HG03064 (cell line): ENCODE measurements at regions not wholly inside any gene's neighbourhood (a gene's known extent, or its start where the extent isn't known, plus 50 kb on each side); places are given as distances from the start of the nearest gene placed in this dataset.

Source experiments
- ATAC-seq: cut with Tn5 transposase; IDR thresholded peaks from one replicate; pipeline ENCODE4 v1.9.1; 2021; ENCODE audit warnings: low read depth; ENCODE audit not compliant: unreplicated experiment

DNA sequence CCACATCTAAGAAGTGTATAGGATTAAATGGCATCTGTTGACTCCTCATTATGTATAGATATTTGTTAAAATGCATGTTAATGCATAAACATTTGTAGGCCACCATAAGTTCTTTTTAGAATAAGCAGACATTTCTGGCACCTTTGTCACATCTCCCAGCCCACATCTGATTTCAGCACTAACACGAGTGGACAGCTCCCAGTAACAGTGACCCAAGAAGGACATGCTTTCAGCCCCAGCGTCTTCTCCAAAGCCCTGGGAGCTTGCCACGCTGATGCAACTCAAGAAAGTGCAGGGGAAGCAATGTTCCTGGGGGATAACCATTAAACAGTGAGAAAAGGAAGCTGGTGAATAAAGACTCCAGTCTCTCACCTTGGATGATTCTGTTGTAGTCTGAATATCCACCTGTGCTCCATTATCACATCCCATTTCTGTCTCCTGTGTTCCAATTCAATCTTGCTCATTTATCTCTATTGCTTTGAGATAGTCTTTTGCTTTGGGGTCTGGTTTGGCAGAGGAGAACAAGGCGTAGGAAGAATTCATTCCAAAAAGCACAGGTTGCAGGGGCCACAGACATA lies 182.6 kb upstream of the THSD7B start:
- ATAC-seq, result no peak

- no peak for ATAC-seq
These were observed 193.0 kb upstream of the THSD7B start for GRCh38 chr2:136572335-136572734.

DNA sequence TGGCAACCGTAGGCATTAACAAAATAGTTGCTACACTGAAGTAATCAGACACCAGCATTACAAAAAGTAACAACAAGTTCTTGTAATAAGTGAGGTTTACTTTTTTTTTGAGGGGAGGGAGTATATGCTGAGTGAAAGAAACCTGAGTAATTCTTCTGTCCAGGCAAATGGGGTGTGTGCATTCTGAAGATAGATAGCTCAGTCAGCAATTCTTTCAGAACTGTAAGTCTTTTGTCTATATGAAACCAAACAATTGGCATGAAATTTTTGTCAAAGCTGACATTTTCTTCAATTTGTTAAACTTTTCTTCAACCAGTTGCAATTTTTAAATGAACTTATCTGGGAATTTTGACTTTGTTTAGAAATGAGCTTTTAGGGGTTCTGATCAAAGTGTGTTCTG lies 208.1 kb upstream of the THSD7B start:
- no peak for ATAC-seq

GRCh38 chr2:136550181-136550580 lies 215.2 kb upstream of the THSD7B start:
- ATAC-seq, result no peak

GRCh38 chr2:136539355-136539754 lies 226.0 kb upstream of the THSD7B start:
- ATAC-seq, result no peak

GRCh38 chr2:136538489-136538888 lies 226.9 kb upstream of the THSD7B start:
- ATAC-seq, result no peak

GRCh38 chr2:136534811-136535210 lies 230.5 kb upstream of the THSD7B start:
- no peak for ATAC-seq

DNA sequence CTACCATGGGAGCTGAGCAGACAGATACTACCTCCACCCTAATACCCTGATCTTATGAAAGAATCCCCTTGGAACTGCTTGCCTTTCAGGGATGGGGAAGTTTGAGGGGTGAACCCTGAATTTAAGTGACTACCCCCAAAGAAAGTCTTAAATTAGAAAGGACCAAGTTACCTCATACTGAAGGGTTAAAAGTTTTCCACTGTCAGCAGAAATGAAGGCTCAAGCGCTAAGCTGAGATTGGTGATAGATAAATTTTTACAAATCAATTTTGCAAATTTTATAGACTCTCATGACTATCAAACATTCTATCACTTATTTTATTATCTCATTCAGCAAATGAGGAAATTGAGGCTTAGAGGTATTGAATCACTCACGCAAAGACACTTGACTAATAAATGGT lies 233.2 kb upstream of the THSD7B start:
- no peak for ATAC-seq

GRCh38 chr2:136531731-136532130 lies 233.6 kb upstream of the THSD7B start:
- ATAC-seq, result no peak

- no peak for ATAC-seq
These were observed 235.2 kb upstream of the THSD7B start for GRCh38 chr2:136530146-136530545.

- no peak for ATAC-seq
These were observed 237.8 kb upstream of the THSD7B start for GRCh38 chr2:136527560-136527959.

GRCh38 chr2:136522724-136523123 lies 242.6 kb upstream of the THSD7B start:
- ATAC-seq, result no peak

- ATAC-seq, result no peak
These were observed 247.6 kb upstream of the THSD7B start for GRCh38 chr2:136517716-136518115.

GRCh38 chr2:136510244-136510643 lies 255.1 kb upstream of the THSD7B start:
- no peak for ATAC-seq

GRCh38 chr2:136505462-136505861 lies 259.9 kb upstream of the THSD7B start:
- no peak for ATAC-seq

DNA sequence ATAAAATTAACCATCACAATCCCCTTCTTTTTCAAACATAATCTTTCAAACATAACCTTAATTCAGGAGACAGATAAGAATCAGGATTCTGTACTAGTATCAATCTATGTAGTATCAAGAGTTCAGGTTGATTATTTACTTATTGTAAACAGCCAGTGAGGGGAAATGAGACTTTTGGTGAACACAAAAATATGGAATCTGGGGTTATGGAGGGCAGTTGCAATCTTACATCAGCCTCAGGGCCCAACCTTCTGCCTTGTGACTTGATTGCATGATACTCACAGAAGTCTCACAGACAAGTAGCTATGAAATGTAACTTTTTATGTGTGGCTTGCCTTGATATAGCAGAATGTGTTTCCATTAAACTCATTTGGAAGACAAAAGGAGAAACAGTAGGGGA lies 262.7 kb upstream of the THSD7B start:
- ATAC-seq, result no peak

DNA sequence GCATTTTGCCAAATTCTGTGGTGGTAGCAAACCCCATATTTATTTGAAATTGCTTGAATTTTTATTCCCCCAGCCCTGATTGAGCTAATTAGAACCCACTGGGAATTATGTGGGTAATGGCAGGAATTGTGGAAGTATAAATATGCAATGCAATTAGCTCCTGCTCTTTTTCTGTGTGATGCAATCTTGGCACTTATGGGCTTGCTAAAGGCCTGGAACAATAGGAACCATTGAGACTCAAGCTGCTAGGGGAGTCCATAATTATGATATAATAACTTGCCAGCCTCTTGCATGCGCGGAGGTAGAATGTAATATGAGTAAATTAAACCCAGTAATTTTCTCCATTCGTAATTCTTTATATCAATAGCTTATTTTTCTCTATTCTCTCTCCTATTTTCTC lies 267.6 kb upstream of the THSD7B start:
- ATAC-seq, result no peak

- ATAC-seq, result no peak
These were observed 268.4 kb upstream of the THSD7B start for GRCh38 chr2:136496966-136497365.

DNA sequence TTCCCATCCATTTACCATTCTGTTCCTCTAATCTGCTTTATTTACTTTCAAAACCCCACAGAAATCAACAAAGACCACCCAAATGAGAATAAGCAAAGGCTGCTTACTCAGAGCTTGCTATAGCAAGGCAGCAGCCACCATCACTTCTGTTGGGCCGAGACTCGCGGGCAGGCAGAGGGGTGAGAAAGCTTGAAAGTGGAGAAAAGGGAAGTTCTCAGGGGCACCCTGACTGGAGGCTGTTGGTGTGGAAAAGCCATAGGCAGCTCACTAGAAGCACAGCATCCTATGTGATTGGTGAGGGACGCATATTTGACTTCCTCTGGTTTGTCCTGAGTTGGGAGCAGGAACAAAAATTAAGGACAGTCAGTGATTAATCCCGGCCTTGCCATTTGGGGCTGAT lies 269.7 kb upstream of the THSD7B start:
- no peak for ATAC-seq

DNA sequence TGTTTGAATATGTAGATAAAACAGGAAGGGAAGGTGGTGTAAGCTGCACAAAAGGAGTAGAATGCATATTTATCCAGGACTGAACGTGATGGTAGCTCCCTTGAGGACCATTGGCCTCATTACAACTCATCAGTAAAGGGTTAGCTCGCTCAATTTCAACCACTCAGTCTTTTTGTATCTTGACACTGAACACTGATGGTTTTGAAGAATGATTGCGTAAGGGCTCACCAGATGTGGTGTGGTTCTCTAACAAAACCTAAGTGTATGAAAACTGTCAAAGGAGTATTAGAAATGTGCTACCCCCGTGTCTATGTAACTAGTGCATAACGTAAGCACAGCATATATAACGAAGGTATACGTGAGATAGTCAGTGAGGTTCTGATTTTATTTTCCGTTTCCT lies 272.4 kb upstream of the THSD7B start:
- ATAC-seq, result no peak

GRCh38 chr2:136490100-136490499 lies 275.2 kb upstream of the THSD7B start:
- no peak for ATAC-seq

- ATAC-seq, result no peak
These were observed 277.9 kb upstream of the THSD7B start for GRCh38 chr2:136487421-136487820.

DNA sequence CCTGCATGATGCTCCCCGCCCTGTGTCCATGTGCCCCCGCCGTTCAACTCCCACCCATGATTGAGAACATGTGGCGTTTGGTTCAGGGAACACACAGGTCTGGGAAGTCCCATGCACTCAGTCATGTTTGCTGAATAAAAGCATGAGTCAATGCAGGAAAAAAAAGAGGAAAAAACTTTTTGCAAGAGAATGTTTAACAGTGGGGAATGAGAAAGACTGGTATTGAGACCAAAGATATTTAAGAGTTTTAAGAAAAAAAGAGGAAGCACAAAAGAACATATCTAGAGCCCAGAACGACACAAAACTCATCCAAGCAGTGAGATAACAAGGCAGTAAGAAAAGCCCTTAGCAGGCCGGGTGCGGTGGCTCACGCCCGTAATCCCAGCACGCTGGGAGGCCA lies 279.2 kb upstream of the THSD7B start:
- ATAC-seq, result no peak
